SJSA1 (cell line): ENCODE measurements at regions not wholly inside any gene's neighbourhood (a gene's known extent, or its start where the extent isn't known, plus 50 kb on each side); places are given as distances from the start of the nearest gene placed in this dataset.
A peak's percentile ranks its signal among the peaks of the same experiment; 100 is the strongest.
"Not testable (repeated sequence)": the region's sequence is repeated elsewhere in the genome, so short reads cannot be mapped to it uniquely, and the experiment has no call there.

Experiments
- DNase-seq, 2 experiments: peaks; one replicate each; pipeline ENCODE4 v3.0.0-alpha.2; 2015 to 2020; ENCODE audit warnings: low spot score in 2 of 2, low read depth in 1 of 2
- H3K27ac ChIP-seq: fragments of 250-450 bp; sonication (Bioruptor Pico); 2 replicates; pipeline ENCODE4 v1.5.1; 2020; ENCODE audit warnings: mild to moderate bottlenecking, moderate library complexity
- H3K27me3 ChIP-seq: fragments of 250-450 bp; sonication (Bioruptor Pico); replicated peaks from 2 replicates; pipeline ENCODE4 v1.5.1; 2020; ENCODE audit warnings: mild to moderate bottlenecking, moderate library complexity
- H3K36me3 ChIP-seq: fragments of 250-450 bp; sonication (Bioruptor Pico); 2 replicates; pipeline ENCODE4 v1.5.1; 2020; ENCODE audit warnings: mild to moderate bottlenecking
- H3K4me1 ChIP-seq: fragments of 250-450 bp; sonication (Bioruptor Pico); replicated peaks from 2 replicates; pipeline ENCODE4 v1.6.1; 2021; ENCODE audit warnings: mild to moderate bottlenecking
- H3K4me3 ChIP-seq: fragments of 250-450 bp; sonication (Bioruptor Pico); 2 replicates; pipeline ENCODE4 v1.5.1; 2020; ENCODE audit warnings: mild to moderate bottlenecking
- H3K9me3 ChIP-seq: fragments of 250-450 bp; sonication (Bioruptor Pico); replicated peaks from 2 replicates; pipeline ENCODE4 v1.5.1; 2020; ENCODE audit warnings: mild to moderate bottlenecking

DNA sequence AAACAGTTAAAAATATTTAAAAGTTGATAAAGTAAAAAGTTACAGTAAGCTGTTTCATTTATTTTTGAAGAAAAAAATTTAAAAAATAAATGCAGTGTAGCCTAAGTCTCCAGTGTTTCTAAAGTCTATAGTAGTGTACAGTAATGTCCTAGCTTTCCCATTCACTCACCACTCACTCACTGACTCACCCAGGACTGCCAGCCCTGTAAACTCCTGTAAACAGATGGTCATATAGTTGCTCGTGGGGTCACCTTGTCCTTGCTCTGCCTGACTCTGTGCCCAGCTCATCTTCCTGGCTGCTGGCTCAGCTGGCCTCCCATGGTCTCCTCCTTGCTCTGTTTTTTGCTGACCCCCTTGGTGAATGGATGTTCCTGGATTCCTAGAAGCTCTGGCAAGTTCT, 180.3 kb downstream of the VAPA start:
- no peak overlapping the region for H3K27ac ChIP-seq
- H3K9me3 ChIP-seq = no peaks in the 10 kb centered on the region
- no peak overlapping the region for H3K4me3 ChIP-seq
- peak in 1 of 2 experiments; percentile 6 for DNase-seq
- H3K4me1 ChIP-seq = no peaks in the 10 kb centered on the region
- H3K27me3 ChIP-seq = no peaks in the 10 kb centered on the region
- H3K36me3 ChIP-seq = no peaks in the 10 kb centered on the region

GRCh38 chr18:10094655-10095054, 180.8 kb downstream of the VAPA start:
- Histone ChIP-seq H3K9me3 (no peaks in the 10 kb centered on the region), H3K36me3 (no peaks in the 10 kb centered on the region), H3K4me3 (no peak overlapping the region), H3K27me3 (no peaks in the 10 kb centered on the region), H3K4me1 (no peaks in the 10 kb centered on the region), H3K27ac (no peak overlapping the region)
- DNase-seq = no peak

GRCh38 chr18:10095356-10095755, 181.5 kb downstream of the VAPA start:
- no peak overlapping the region for H3K27ac ChIP-seq
- H3K9me3 ChIP-seq = no peaks in the 10 kb centered on the region
- H3K27me3 ChIP-seq = no peaks in the 10 kb centered on the region
- H3K36me3 ChIP-seq = no peaks in the 10 kb centered on the region
- no peak overlapping the region for H3K4me3 ChIP-seq
- H3K4me1 ChIP-seq = no peaks in the 10 kb centered on the region
- no peak for DNase-seq

DNA sequence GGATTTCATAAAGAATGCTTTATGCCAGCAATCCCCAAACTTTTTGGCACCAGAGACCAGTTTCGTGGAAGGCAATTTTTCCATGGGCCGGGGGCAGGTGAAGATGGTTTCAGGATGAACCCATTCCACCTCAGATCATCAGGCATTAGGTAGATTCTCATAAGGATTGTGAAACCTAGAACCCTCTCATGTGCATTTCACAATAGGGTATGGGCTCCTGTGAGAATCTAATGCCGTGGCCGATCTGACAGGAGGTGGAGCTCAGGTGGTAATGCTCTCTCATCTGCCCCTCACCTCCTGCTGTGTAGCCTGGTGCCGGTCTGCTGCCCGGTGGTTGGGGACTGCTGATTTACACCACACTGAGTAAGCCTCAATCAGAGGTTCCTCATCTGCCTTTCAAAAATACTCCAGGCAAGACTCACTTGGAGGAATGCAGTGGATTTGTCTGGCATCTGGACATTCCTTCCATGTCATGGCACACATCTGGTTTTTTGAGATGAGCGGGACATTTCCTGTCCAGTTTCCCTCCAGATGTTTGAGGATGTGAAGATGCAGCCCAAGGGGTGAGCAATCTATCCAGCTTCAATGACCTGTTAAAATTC, 185.8 kb downstream of the VAPA start:
- Histone ChIP-seq H3K36me3 (no peaks in the 10 kb centered on the region), H3K27me3 (no peaks in the 10 kb centered on the region), H3K27ac (no peak overlapping the region), H3K4me3 (no peak overlapping the region), H3K4me1 (peaks cover 8% of the 10 kb centered on the region; the same call in 1 of the 2 replicates), H3K9me3 (no peaks in the 10 kb centered on the region)
- no peak for DNase-seq

DNA sequence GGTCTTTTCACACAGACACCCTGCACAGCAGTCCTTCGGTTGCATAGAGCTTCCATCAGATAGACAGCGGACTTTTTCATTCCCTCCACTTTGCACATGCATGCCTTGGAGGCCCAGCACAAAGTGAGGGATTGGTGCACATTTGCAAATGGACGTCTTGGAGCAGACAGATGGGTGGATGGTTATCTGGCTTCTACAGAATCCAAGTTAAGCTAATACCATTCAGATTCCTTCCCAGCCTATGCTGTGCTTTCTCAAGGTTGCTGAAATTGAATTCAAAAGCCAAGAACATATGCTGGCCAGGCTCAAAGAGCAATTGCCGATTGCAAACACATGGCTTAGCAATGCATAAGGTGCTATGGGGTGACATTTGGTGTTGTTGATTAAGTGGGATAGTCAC, 186.4 kb downstream of the VAPA start:
- Histone ChIP-seq H3K27me3 (no peaks in the 10 kb centered on the region), H3K9me3 (no peaks in the 10 kb centered on the region), H3K27ac (no peak overlapping the region), H3K4me3 (no peak overlapping the region), H3K36me3 (no peaks in the 10 kb centered on the region), H3K4me1 (peaks cover 8% of the 10 kb centered on the region; the same call in 1 of the 2 replicates)
- DNase-seq = no peak

- H3K27me3 ChIP-seq = no peaks in the 10 kb centered on the region
- DNase-seq = peak in 1 of 2 experiments; percentile 36
- no peak overlapping the region for H3K27ac ChIP-seq
- no peak overlapping the region for H3K4me3 ChIP-seq
- H3K36me3 ChIP-seq = no peaks in the 10 kb centered on the region
- H3K4me1 ChIP-seq = peaks cover 8% of the 10 kb centered on the region; the same call in 1 of the 2 replicates
- H3K9me3 ChIP-seq = no peaks in the 10 kb centered on the region
Measured at GRCh38 chr18:10100941-10101701, 187.3 kb downstream of the VAPA start.

GRCh38 chr18:10101729-10102128, 187.9 kb downstream of the VAPA start:
- Histone ChIP-seq H3K9me3 (no peaks in the 10 kb centered on the region), H3K27me3 (no peaks in the 10 kb centered on the region), H3K4me3 (no peak overlapping the region), H3K4me1 (peaks cover 8% of the 10 kb centered on the region; the same call in 1 of the 2 replicates), H3K36me3 (no peaks in the 10 kb centered on the region), H3K27ac (no peak overlapping the region)
- no peak for DNase-seq

GRCh38 chr18:10105118-10105517, 191.3 kb downstream of the VAPA start:
- not testable (repeated sequence) for H3K27me3 ChIP-seq, H3K27ac ChIP-seq, H3K36me3 ChIP-seq, H3K4me1 ChIP-seq, DNase-seq, H3K9me3 ChIP-seq, H3K4me3 ChIP-seq

GRCh38 chr18:10111191-10111590, 197.4 kb downstream of the VAPA start:
- no peak overlapping the region for H3K4me3 ChIP-seq
- no peaks in the 10 kb centered on the region for H3K4me1 ChIP-seq
- no peaks in the 10 kb centered on the region for H3K9me3 ChIP-seq
- DNase-seq = no peak
- H3K36me3 ChIP-seq = no peaks in the 10 kb centered on the region
- H3K27me3 ChIP-seq = no peaks in the 10 kb centered on the region; the same call in 1 of the 2 replicates
- no peak overlapping the region for H3K27ac ChIP-seq

- H3K4me3 ChIP-seq = no peak overlapping the region
- DNase-seq = no peak
- H3K27me3 ChIP-seq = no peaks in the 10 kb centered on the region; the same call in 1 of the 2 replicates
- H3K4me1 ChIP-seq = no peaks in the 10 kb centered on the region
- no peaks in the 10 kb centered on the region for H3K36me3 ChIP-seq
- no peaks in the 10 kb centered on the region for H3K9me3 ChIP-seq
- H3K27ac ChIP-seq = no peak overlapping the region
Measured at GRCh38 chr18:10111944-10112343, 198.1 kb downstream of the VAPA start.

DNA sequence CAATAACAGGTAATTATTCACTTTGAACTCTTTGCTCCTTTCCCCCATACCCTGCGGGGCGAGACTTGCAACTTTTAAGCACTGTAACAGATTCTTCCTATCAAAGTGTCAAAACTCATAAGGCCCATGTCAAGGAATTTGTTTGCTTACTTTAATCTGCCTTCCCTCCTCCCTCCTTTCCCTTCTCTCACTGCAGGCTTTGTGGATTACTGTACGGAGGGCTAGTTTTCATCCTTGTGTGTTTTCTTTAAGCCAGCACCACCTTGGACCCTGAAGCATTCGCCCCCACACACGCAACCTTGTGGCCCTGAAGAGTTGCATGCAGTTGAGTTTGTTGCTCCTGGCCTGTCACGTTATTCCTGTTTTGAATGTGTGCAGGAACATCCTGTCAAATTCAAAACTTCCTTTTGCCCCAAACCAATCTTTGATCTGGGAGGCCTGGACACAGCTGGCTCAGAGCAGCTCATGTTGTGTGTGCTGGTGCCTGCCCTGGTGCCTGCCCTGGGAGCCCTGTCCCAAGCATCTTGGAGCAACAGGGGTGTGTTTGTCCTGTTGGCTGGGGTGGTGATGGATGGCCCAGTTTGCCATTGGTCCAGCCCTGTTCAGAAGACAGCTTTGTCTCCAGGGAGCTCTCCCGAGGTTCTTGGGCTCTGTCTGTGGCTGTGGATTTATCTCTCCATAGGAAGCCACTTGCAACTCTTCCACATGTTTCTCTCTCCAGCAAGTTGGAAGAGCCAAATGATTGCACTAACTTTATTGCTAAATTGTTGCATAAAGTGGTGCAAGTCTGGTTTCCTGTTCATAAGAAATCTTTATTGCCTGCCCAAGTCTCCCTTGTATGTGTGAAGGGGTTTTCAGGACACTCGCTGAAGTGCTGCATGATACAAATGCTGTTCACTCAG, 199.6 kb downstream of the VAPA start:
- H3K36me3 ChIP-seq = no peaks in the 10 kb centered on the region
- no peaks in the 10 kb centered on the region for H3K9me3 ChIP-seq
- H3K27me3 ChIP-seq = no peaks in the 10 kb centered on the region; the same call in 1 of the 2 replicates
- no peak for DNase-seq
- no peaks in the 10 kb centered on the region for H3K4me1 ChIP-seq
- no peak overlapping the region for H3K27ac ChIP-seq
- H3K4me3 ChIP-seq = no peak overlapping the region

DNA sequence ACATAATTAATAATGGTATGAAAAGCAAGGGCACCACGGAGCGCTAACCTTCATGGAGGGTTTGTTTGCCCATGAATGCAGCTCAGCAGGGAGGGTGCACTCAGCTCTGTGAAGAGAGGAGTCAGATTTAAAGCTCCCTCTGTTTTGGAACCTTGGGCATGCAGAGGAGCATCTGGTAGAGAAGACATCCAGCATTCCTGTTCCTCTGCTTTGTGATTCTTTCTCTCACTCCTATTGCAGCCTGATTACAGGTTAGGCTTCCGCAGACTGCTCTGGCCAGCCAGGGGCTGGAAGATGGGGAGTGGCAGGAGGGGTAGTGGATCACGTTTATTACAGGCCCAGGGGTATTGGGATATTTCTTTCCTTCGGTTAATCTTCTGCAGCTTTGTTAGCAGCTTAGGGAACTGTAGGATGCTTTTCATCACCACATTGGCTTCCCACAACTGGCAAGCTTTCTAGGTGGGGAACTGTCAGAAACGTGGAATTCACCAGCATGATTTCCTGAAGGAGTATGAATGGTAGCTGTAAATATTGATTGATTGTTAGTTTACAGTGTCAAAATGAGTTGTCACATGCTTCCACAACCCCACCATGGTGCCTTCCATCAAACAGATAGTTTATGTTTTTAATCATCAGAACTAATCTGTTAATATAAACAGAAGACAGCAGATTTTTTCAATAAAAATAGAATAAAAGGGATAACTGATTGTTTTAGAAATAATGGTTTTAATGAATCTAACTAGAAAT, 201.1 kb downstream of the VAPA start:
- Histone ChIP-seq H3K36me3 (no peaks in the 10 kb centered on the region), H3K4me3 (no peak overlapping the region), H3K4me1 (no peaks in the 10 kb centered on the region), H3K27ac (no peak overlapping the region), H3K27me3 (no peaks in the 10 kb centered on the region; the same call in 1 of the 2 replicates), H3K9me3 (no peaks in the 10 kb centered on the region)
- no peak for DNase-seq

DNA sequence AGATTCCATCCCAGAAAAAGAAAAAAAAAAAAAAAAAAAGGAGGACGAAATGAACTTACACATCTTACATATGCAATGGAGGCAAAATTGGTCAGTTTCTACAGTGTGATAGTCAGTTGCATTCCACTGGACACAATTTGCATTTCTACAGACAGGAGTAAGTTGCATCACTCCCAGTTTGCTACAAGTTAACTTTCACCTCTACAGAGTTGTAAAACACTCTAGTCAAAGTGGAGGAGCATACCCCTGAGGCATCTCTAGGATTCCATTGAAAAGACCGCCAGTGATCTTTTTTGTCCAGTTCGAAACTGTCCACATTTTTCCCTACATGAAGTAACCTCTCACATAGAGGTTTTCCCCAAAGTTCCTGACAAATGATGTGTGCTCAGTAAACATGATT, 202.8 kb downstream of the VAPA start:
- H3K9me3 ChIP-seq = no peaks in the 10 kb centered on the region
- H3K4me1 ChIP-seq = peaks cover under 1% of the 10 kb centered on the region; the same call in 1 of the 2 replicates
- no peaks in the 10 kb centered on the region for H3K36me3 ChIP-seq
- DNase-seq = no peak
- no peak overlapping the region for H3K4me3 ChIP-seq
- no peak overlapping the region for H3K27ac ChIP-seq
- no peaks in the 10 kb centered on the region; the same call in 1 of the 2 replicates for H3K27me3 ChIP-seq
